ENCODE measurements at regions not wholly inside any gene's neighbourhood (a gene's known extent, or its start where the extent isn't known, plus 50 kb on each side); places are given as distances from the start of the nearest gene placed in this dataset.

GRCh38 chr13:111414341-111414740, 93.9 kb downstream of the TEX29 start:
- no peak for TF ChIP-seq CTCF (IDR thresholded peaks at IDR 0.05)
- TF ChIP-seq POLR2A (IDR thresholded peaks at IDR 0.05) = no peak

All from testis (tissue), 2 donors.